ENCODE measurements at regions not wholly inside any gene's neighbourhood (a gene's known extent, or its start where the extent isn't known, plus 50 kb on each side); places are given as distances from the start of the nearest gene placed in this dataset.
"Not testable (repeated sequence)": the region's sequence is repeated elsewhere in the genome, so short reads cannot be mapped to it uniquely, and the experiment has no call there.

DNA sequence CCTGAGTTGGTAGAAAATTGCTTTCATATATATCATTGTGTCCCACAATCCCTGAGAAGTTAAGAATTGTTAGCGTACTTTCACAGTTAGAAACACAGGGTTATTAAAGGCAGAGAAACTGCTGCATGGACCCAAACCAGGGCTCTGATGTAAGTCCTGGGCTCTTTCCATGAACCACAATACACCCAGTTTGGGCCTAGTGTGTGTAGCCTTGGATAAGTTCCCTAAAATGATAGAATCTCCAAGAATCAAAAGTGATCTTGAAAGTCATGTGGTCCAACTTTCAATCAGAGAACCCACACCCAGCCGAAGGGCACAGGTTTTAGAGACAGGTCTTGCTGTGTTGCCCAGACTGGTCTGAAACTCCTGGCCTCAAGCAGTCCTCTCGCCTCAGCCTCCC, 257.8 kb upstream of the KLF3 start:
- DNase-seq (ENCODE audit: low read depth in 2 of 3, low spot score in 2 of 3), result no peak

DNA sequence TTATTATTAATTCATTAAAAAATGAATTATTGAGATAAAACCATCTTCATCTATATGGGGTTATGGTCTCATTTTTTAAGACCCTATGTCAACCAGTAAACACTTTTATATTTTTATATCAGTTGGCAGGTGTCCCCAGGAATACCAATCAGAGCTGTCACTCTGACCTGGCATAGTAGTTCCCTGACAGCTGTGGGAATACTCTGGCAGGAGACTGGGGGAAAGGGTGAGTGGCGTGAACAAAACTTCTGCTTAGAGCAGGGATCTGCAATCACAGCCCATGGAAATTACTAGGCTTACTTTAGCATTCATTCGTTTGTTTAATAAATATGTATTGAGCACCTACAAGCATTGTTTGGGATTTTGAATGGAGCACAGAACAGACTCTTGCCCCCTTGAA, 254.1 kb upstream of the KLF3 start:
- DNase-seq (ENCODE audit: low read depth in 2 of 3, low spot score in 2 of 3), result no peak

DNA sequence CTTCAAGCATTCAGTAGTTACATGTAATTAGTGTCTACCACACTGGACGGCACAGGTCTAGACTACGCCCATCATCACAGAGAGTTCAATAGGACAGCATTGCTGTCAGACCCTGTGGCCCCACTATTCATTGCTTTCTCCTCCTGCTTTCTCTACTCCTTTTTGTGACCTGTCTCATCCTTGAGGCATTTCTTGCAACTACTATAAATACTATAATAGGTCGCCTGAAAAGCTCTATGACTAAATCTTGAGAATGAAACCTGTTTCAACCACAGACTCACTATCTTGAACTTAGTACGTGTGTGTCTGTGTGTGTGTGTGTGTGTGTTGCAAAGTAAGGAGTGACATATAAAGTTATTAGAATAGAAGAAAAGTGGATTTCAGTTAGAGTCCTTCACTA, 252.9 kb upstream of the KLF3 start:
- no peak for DNase-seq (ENCODE audit: low read depth in 2 of 3, low spot score in 2 of 3)

DNA sequence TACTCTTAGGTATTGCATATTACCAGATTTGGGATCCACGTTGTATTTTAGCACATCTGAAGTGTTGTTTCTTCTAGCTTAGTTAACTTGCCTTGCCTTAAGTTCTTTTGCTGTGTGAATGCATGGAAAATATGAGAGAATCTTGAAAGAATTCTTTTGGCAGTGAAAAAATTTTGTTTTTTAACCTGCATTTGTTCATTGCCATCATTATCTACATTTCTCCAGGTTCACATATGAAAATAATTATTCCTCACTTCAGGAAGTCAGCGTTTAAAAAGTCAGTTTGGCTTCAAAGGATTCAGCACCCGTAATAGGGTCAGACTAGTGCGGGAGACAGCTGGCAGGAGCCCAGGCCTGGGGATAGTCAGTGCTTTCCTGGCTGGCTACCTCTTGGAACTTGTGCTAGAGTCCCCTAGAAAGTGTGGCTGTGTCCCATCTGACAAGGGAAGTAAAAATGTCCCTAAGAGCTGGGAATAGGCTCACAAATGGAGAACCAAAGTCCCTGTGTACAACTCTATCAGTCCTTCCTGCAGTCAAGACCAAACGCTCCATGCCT, 251.9 kb upstream of the KLF3 start:
- DNase-seq (ENCODE audit: low read depth in 2 of 3, low spot score in 2 of 3), result no peak

DNA sequence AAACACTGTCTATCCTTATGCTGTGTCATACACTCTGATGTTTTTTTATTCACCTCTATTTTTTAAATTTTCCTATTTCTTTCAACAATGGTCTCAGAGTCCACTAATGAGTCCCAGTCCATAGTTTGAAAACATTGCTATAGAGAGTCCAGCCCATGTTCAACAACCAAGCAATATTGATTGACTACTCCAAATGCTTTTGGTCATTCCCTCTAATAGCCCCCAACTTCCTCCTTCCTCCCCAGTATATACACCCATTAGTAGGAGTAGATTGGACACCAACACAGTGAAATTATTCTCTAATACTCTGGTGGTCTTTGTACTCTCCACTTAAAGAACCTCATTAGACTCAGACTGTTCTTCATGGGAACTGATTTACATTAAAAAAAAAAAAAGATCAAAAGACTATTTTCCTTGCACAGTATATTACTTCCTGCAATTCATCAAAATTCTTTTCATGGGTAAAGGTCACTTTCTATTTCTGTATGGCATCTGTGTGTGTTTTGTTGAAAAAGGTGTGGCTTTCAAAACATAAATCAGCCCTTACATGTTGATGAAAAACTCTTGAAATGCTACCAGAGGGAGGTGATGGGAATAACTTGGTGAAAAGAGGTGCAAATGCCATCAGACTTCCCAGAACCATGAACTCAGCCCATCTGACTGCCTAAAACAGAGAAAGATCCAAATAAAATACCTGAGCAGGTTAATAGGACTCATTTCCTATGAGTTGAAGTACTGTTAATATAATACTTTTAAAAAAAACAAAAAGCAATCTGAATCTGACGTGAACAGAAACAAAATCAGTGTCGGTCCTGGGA, 250.3 kb upstream of the KLF3 start:
- DNase-seq (ENCODE audit: low read depth in 2 of 3, low spot score in 2 of 3), result no peak

DNA sequence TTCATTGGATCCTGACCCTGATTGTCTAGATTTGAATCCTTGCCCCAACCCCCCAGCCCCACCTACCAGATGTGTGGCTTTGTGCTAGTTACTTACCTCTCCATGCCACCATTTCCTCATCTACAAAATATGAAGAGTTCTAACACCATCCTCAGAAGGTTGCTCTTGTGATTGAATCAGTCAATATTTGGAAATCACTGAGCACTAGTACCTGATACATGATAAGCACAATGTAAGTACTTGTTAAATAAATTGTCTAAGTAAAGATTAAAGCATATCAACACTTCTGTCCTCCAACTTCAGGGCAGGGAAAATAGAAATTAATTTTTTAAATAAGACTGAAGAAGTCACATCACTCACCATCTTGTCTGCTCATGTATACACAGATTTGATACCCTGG, 249.6 kb upstream of the KLF3 start:
- DNase-seq (ENCODE audit: low read depth in 2 of 3, low spot score in 2 of 3), result no peak

DNA sequence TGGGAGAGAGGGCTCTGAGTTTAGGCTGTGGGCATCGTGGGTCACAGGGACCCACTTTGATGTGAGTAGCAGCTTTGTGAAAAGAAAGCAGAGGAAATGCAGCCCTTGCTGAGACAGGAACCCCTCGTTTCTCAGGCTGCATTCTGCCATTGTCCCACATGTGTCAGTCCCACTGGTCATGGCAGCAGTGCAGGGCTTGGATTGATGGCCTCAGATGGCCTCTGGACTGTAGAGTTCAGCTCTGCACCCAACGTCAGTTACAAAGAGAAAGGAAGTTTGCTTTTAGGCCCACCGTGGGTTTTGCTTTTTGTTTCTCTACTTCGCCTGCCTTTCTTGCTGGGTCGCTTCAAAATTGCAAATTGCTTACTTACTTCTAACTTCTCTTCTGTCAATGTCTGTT, 248.3 kb upstream of the KLF3 start:
- DNase-seq (ENCODE audit: low read depth in 2 of 3, low spot score in 2 of 3), result no peak

DNA sequence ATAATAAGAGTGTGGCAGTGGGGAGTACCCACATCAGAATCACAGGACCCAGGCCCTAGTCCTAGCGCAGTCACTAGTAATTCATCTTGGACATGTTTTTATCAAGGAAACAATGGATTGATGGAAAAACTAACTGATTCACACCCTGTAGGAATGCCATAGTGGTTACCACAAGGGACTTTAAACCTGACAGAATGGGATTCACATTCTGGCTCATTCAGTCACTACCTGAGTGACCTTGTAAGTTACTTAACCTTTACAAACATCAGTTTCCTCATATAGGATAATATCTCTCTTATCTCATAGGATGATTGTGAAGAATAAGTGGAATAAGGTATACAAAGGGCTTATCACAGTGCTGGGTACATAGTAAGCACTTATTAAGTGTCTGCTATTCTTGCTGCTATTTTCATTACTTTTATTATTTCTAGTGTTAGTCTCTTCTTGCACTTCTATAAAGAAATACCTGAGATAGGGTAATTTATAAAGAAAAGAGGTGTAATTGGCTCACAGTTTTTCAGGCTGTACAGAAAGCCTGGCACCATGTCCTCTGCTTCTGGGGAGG, 247.5 kb upstream of the KLF3 start:
- no peak for DNase-seq (ENCODE audit: low read depth in 2 of 3, low spot score in 2 of 3)

DNA sequence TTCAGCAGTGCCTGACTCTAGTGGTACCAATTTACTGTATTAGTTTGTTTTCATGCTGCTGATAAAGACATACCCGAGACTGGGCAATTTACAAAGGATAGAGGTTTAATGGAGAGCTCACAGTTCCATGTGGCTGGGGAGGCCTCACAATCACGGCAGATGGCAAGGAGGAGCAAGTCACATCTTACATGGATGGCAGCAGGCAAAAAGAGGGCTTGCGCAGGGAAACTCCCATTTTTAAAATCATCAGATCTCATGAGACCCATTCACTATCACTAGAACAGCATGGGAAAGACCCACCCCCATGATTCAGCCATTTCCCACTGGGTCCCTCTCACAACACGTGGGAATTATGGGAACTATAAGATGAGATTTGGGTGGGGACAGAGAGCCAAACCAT, 243.7 kb upstream of the KLF3 start:
- DNase-seq (ENCODE audit: low read depth in 2 of 3, low spot score in 2 of 3), result not testable (repeated sequence)

DNA sequence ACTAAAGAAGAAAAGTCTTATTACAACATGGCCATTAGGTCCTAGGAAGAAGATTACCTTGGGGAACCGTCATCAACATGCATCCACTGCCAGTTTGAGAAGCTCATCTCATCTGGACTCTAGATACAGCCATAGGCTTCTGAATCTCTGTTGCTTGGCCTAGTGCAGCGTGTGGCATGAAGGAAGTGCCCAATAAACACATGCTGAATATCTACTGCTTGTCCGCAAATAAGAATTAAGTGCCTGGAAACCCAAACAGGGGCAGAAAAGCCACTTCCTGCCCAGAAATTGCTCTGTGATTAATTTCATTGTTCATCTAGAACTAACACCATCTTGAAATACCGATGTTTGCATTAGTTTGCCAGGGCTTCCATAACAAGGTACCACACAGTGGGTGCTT, 241.1 kb upstream of the KLF3 start:
- no peak for DNase-seq (ENCODE audit: low read depth in 2 of 3, low spot score in 2 of 3)

DNA sequence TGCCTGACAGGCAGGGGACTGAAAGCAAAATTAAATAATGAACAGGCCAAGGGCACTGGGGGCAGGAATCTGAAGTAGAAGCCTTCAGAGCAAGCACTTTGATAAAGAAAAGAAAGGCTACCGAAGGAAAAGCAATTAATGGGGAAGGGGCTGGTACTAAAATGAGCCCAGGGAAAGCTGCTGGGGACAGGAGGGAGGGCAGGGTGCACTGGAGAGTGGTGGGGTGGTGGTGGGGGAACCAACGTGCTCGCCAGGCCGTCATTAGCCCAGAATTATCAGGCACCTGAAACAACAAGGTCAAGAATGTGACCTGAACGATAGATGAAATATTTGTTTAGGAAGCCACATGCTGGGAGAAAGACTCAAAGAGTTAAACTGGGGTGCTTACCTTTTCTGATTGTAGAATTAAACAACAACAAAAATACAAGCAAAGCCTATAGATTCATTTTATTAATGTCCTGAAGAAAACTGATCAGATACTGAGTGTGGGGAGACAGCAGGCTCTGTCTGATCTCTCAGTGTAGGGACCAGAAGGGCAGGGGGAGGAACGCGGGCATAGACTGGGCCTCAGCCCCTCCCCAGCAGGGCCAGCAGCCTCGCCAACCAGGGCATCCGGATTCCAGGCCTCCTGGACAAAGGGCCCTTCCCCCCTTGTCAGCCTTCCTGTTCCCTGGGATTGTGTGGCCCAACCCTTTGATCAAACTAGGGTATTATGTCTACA, 239.7 kb upstream of the KLF3 start:
- no peak for DNase-seq (ENCODE audit: low read depth in 2 of 3, low spot score in 2 of 3)

DNA sequence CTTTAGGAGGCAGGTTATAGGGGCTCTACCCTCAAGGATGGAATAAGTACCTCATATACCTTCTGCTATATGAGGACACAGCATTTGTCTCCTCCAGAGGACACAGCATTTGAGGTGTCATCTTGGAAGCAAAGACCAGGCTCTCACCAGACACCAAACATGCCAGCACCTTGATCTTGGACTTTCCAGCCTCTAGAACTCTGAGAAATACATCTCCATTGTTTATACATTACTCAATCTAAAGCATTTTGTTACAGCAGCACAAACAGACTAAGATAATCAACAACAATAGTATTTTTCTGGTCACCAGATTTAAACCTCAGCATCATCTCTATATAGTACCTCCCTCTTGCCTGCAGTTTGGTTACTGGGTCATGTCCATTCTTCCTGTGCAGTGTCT, 237.5 kb upstream of the KLF3 start:
- no peak for DNase-seq (ENCODE audit: low read depth in 2 of 3, low spot score in 2 of 3)

DNA sequence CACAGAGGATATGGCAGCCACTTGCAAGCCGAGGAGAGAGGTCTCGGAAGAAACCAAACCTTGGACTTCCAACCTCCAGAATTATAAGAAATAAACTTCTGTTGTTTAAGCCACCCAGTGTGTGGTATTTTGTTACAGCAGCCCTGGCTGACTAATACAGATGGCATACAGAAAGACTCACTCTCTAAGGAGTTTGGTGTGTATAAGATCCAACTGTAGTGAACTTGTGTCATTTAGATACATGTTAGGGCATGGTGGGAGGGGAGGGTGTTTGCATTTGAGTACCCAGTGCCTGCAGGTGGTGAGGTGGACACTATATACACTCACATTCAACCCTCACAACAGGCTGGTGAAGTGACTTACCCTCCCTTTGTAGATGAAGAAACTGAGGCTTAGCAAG, 233.2 kb upstream of the KLF3 start:
- no peak for DNase-seq (ENCODE audit: low read depth in 2 of 3, low spot score in 2 of 3)

DNA sequence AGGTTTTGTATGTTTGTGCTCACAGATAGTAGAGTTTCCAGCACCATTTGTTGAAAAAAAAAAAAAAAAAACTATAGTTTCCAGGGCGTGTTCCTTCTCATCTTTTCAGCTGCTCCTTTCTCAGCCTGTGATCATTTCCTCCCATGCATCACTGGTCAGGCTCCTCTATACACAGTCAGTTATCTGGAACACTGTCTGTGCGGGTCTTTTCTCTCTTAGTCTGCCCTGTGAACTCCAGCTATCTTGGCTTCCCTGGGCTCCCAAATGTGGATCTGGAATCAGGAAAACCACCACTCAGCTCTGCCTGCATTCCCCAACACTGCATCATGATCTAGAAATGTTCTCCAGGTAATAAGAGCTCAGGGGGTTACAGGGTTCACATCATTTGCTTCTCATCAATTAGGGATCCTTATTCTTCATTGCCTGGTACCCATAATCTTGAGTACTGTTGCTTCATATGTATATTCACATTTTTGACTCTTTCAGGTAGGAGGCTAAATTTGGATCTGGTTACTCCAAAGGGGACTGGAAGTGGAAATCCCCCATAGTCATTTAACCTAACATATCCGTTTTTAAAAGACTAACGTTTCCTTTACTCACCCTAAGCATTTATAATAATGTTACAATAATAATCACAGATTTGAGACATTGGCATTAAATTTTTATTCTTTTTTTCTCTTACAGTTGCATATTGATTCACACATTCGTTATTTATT, 221.8 kb upstream of the KLF3 start:
- DNase-seq (ENCODE audit: low read depth in 2 of 3, low spot score in 2 of 3), result no peak

DNA sequence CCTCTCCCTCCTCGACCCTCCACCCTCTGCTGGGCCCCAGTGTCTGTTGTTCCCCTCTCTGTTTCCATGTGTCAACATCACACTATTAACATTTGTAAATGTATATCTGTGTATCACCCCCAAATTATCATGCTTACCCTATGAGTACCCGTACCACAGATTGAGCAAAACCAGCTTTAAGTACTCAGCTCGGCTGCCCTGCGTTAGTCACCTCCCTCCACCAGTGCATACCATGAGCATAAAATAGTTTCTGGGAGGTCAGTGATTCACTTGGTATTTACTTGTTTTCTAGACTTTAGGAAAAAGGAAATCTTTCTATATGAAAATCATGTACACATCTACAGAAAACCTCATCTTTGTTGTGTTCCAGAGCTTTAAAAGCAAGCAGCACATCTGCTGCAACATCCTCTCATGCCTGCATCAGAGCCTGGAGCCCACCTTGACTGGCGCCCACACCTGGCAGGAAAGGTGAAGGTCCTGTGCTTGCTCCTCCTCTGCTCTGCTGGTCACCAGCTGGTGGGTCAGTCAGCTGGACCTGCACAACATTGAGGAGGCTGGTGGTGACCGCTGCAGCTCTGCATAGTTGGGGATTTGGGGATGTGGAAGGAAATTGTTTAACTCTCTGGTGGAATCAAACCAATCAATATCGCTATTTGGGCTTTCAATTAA, 214.4 kb upstream of the KLF3 start:
- no peak for DNase-seq (ENCODE audit: low read depth in 2 of 3, low spot score in 2 of 3)

DNA sequence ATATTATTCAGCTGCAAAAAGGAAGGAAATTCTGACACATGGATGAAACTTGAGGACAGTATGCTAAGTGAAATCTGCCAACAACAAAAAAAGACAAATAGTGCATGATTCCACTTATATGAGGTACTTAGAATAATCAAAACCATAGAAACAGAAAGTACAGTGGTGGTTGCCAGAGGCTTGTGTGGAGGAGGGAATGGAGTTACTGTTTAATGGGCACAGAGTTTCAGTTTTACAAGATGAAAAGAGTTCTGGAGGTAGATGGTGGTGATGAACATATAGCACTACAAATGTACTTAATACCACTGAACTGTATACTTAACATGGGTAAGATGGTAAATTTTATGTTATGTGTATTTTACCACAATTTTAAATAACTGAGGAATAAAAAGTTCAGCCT, 212.0 kb upstream of the KLF3 start:
- no peak for DNase-seq (ENCODE audit: low read depth in 2 of 3, low spot score in 2 of 3)

DNA sequence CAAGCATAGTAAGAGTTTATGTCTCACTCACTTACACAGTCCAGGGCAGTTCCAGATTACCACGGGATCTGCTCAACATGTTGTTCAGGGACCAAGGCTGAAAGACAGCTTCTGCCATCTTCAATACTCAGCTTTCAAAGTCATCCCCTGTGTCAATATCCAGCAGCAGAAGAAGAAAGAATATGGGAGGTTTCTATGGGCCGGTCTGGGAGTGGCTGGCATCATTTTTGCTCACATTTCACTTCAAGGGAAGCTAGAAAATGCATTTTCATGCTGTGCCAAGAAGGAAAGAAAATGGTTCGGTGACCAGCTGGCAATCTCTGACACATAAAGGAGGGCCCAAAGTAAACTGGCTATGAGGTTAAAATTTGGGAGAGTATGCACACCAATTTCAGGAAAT, 211.5 kb upstream of the KLF3 start:
- DNase-seq (ENCODE audit: low read depth in 2 of 3, low spot score in 2 of 3), result no peak

DNA sequence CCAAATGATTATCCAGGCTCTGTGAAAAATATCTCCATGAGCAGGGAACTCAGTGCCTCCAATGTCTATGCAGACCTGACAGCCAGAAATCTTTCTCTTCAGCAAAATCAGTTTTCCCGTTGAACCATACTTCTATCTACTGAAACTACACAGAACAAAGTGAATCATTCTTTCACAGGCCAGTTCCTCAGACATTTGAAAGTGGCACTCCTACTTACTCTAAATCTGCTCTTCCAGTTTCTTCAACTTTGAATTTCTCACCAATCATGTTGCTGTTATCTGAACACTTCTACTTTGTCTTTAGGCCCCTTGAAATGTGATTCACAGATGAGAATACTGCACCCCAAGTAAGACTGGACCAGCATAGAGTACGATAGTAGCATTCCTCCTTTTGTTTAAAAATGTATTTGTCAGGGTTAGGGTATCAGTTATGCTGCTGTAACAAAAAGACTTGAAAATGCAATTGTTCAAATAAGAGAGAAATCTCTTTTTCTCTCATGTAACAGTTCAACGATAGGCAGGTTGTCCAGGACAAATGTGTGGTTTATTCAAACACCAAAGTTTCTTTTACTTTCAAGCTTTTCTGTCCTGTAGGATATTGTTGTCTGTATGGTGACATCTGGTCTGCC, 210.6 kb upstream of the KLF3 start:
- no peak for DNase-seq (ENCODE audit: low read depth in 2 of 3, low spot score in 2 of 3)

DNA sequence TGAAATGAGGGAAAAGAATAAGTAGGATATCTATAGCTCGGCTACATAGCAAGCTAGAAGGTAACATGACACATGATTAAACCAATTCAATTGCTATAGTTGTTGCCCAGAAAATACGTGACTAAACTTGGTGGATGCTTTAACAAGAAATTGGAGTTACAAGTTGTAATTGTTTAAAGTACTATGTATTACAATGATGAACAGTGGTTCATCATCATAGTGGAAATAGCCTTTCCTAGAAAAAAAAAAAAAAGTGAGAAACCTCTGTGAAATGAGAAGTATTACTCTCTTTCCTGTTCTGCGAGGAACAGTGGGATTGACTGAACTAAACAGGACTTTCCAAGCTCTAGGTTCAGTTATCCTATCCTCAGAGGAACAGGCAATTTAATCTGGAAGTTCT, 209.7 kb upstream of the KLF3 start:
- DNase-seq (ENCODE audit: low read depth in 2 of 3, low spot score in 2 of 3), result no peak
